HUES64 (cell line): ENCODE measurements at regions not wholly inside any gene's neighbourhood (a gene's known extent, or its start where the extent isn't known, plus 50 kb on each side); places are given as distances from the start of the nearest gene placed in this dataset.

Experiments used
- H3K27ac ChIP-seq: 2 replicates; pipeline ENCODE4 v1.7.0; 2013; ENCODE audit warnings: low read depth, low read length, inconsistent platforms
- H3K27me3 ChIP-seq: 2 replicates; pipeline ENCODE4 v1.6.1; 2013; ENCODE audit warnings: mild to moderate bottlenecking, low read length; ENCODE audit not compliant: insufficient read depth
- H3K36me3 ChIP-seq: 2 replicates; pipeline ENCODE4 v1.6.1; 2013; ENCODE audit warnings: mild to moderate bottlenecking, low read length; ENCODE audit not compliant: insufficient read depth
- H3K4me1 ChIP-seq: 2 replicates; pipeline ENCODE4 v1.6.1; 2013; ENCODE audit warnings: mild to moderate bottlenecking, low read length, moderate library complexity; ENCODE audit not compliant: insufficient read depth
- H3K4me3 ChIP-seq: 2 replicates; pipeline ENCODE4 v1.5.1; 2013; ENCODE audit warnings: mild to moderate bottlenecking, low read length, moderate library complexity
- H3K9ac ChIP-seq: 2 replicates; pipeline ENCODE4 v1.6.1; 2013; ENCODE audit warnings: mild to moderate bottlenecking, low read depth, low read length
- H3K9me3 ChIP-seq: 2 replicates; pipeline ENCODE4 v1.6.1; 2013; ENCODE audit warnings: low read depth, low read length; ENCODE audit not compliant: insufficient read depth
- WGBS: fragments of 150-250, 120-280 bp; methylation state at CpG from one replicate; pipeline ENCODE4 v1.1.7; 2013; ENCODE audit warnings: missing lambda C conversion rate; 5-methylcytosine and 5-hydroxymethylcytosine counted together

GRCh38 chr9:134557331-134557730 is 84.3 kb upstream of the COL5A1 start:
- Histone ChIP-seq H3K9me3 (no peaks in the 10 kb centered on the region), H3K4me1 (no peaks in the 10 kb centered on the region), H3K27me3 (no peaks in the 10 kb centered on the region), H3K27ac (no peak overlapping the region), H3K4me3 (no peak overlapping the region), H3K9ac (no peak overlapping the region), H3K36me3 (no peaks in the 10 kb centered on the region)
- 96% methylated on average over 18 of the region's 18 CpGs for WGBS

GRCh38 chr9:134558124-134558905 is 83.3 kb upstream of the COL5A1 start:
- Histone ChIP-seq H3K27me3 (no peaks in the 10 kb centered on the region), H3K4me3 (no peak overlapping the region), H3K4me1 (no peaks in the 10 kb centered on the region), H3K9me3 (no peaks in the 10 kb centered on the region), H3K36me3 (no peaks in the 10 kb centered on the region), H3K9ac (no peak overlapping the region), H3K27ac (no peak overlapping the region)
- 94% methylated on average over 19 of the region's 19 CpGs for WGBS

DNA sequence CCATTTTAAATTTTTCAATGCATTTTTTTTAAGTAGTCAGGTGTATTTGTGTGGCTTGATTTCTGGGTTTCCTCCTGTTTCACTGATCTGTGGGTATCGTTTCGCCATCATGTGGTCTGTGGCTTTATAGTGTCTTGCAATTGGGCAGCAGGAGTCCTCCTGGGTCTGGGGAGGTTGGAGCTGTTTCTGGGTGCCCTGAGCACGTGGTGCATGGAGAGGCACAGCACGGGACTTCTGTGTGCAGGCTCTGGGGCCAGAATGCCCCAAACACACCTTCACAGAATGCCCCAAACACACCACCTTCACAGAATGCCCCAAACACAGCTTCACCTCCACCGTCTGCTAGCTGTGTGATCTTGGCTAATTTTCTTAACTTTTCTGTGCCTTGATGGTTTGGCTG is 82.6 kb upstream of the COL5A1 start:
- no peaks in the 10 kb centered on the region for H3K36me3 ChIP-seq
- 86% methylated on average over 5 of the region's 5 CpGs for WGBS
- no peak overlapping the region for H3K4me3 ChIP-seq
- no peak overlapping the region for H3K9ac ChIP-seq
- H3K27ac ChIP-seq, result no peak overlapping the region
- H3K9me3 ChIP-seq, result peaks cover 3% of the 10 kb centered on the region; the same call in 1 of the 2 replicates
- no peaks in the 10 kb centered on the region for H3K4me1 ChIP-seq
- H3K27me3 ChIP-seq, result no peaks in the 10 kb centered on the region

GRCh38 chr9:134560206-134560605 is 81.4 kb upstream of the COL5A1 start:
- 91% methylated on average over 5 of the region's 5 CpGs for WGBS
- no peak overlapping the region for H3K4me3 ChIP-seq
- peaks cover 3% of the 10 kb centered on the region; the same call in 1 of the 2 replicates for H3K9me3 ChIP-seq
- H3K27me3 ChIP-seq, result no peaks in the 10 kb centered on the region
- H3K9ac ChIP-seq, result no peak overlapping the region
- no peak overlapping the region for H3K27ac ChIP-seq
- no peaks in the 10 kb centered on the region for H3K36me3 ChIP-seq
- no peaks in the 10 kb centered on the region for H3K4me1 ChIP-seq

DNA sequence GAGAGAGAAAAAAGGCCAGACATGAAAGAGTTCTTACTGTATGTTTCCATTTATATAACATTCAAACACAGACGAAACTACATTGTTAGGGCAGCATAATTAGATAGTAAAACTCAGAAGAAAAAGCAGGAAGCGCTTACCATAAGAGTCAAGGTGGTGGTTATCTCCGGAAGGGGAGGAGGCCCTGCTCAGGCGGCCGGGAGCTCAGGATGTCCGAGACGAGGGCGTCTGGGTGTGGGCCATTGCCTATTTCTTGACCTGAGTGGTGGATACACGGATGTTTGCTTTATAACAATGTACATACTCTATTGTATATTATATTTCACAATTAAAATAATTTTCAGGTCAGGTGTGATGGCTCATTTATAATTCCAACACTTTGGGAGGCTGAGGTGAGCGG is 80.9 kb upstream of the COL5A1 start:
- H3K27me3 ChIP-seq, result no peaks in the 10 kb centered on the region
- H3K36me3 ChIP-seq, result no peaks in the 10 kb centered on the region
- H3K9ac ChIP-seq, result no peak overlapping the region
- H3K9me3 ChIP-seq, result peaks cover 3% of the 10 kb centered on the region; the same call in 1 of the 2 replicates
- 95% methylated on average over 8 of the region's 10 CpGs for WGBS
- H3K4me1 ChIP-seq, result no peaks in the 10 kb centered on the region
- H3K27ac ChIP-seq, result no peak overlapping the region
- no peak overlapping the region for H3K4me3 ChIP-seq

GRCh38 chr9:134561427-134562145 is 80.0 kb upstream of the COL5A1 start:
- H3K4me3 ChIP-seq, result no peak overlapping the region
- 96% methylated on average over 12 of the region's 12 CpGs for whole genome bisulfite sequencing
- H3K27ac ChIP-seq, result no peak overlapping the region
- H3K9me3 ChIP-seq, result peaks cover 3% of the 10 kb centered on the region; the same call in 1 of the 2 replicates
- no peaks in the 10 kb centered on the region for H3K36me3 ChIP-seq
- H3K9ac ChIP-seq, result no peak overlapping the region
- no peaks in the 10 kb centered on the region for H3K27me3 ChIP-seq
- no peaks in the 10 kb centered on the region for H3K4me1 ChIP-seq

GRCh38 chr9:134562146-134562849 is 79.3 kb upstream of the COL5A1 start:
- Histone ChIP-seq H3K4me1 (no peaks in the 10 kb centered on the region), H3K36me3 (no peaks in the 10 kb centered on the region), H3K27me3 (no peaks in the 10 kb centered on the region), H3K9me3 (peaks cover 5% of the 10 kb centered on the region; the same call in 1 of the 2 replicates), H3K9ac (no peak overlapping the region), H3K4me3 (no peak overlapping the region), H3K27ac (no peak overlapping the region)
- WGBS, result 88% methylated on average over 5 of the region's 5 CpGs

GRCh38 chr9:134563397-134563796 is 78.2 kb upstream of the COL5A1 start:
- 92% methylated on average over 4 of the region's 4 CpGs for WGBS
- Histone ChIP-seq H3K27me3 (no peaks in the 10 kb centered on the region), H3K36me3 (no peaks in the 10 kb centered on the region)

DNA sequence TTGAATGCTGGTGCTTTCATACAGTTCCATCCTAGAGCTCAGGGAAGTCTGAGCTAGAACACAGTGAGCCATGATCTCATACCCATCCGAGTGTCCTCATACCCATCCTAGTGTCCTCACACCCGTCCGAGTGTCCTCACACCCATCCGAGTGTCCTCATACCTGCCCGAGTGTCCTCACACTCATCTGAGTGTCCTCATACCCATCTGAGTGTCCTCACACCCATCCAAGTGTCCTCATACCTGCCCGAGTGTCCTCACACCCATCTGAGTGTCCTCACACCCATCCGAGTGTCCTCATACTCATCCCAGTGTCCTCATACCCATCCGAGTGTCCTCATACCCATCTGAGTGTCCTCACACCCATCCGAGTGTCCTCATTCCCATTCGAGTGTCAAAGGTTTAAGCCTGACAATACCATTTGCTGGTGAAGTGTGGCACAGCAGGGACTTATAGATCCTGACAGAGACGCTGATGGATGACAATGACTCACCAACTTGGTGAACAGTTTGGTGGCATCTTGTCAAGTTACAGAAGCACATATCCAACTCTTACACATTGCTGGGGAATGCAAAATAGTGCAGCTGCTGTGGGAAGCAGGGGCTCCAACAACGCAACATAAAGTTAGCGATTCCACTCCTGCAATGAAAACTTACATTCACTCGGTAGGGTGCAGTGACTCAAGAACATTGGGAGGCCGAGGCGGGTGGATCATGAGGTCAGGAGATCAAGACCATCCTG is 77.0 kb upstream of the COL5A1 start:
- H3K27ac ChIP-seq, result no peak overlapping the region
- peaks cover 5% of the 10 kb centered on the region; the same call in 1 of the 2 replicates for H3K9me3 ChIP-seq
- WGBS, result 94% methylated on average over 16 of the region's 16 CpGs
- no peak overlapping the region for H3K9ac ChIP-seq
- no peak overlapping the region for H3K4me3 ChIP-seq
- H3K36me3 ChIP-seq, result no peaks in the 10 kb centered on the region
- no peaks in the 10 kb centered on the region for H3K27me3 ChIP-seq
- H3K4me1 ChIP-seq, result no peaks in the 10 kb centered on the region

More at GRCh38 chr9:134563397-134563796, 78.2 kb upstream of the COL5A1 start:
- Histone ChIP-seq H3K4me3 (no peak overlapping the region), H3K4me1 (no peaks in the 10 kb centered on the region), H3K27ac (no peak overlapping the region), H3K9ac (no peak overlapping the region), H3K9me3 (peaks cover 5% of the 10 kb centered on the region; the same call in 1 of the 2 replicates)

DNA sequence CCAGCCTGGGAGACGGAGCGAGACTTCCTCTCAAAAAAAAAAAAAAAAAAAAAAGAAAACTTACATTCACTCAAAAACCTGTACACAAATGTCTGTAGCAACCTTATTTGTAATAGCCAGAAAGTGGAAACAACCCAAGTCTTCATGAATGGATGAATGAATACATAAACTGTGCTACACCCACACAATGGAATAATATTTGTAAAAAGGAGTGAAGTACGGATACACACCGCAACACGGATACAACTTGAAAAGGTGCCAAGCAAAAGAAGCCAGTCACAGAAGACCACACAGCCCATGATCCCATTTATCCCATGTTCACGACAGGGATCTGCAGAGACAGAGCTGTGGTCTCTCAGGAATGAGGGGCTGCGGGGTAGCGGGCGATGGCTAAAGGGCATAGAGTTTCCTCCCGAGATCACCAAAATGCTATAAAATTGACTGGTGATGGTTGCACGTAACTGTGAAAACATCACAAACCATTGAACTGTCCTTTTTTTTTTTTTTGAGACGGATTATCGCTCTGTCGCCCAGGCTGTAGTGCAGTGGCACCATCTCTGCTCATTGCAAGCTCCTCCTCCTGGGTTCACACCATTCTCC is 76.2 kb upstream of the COL5A1 start:
- Histone ChIP-seq H3K36me3 (no peaks in the 10 kb centered on the region), H3K9me3 (peaks cover 5% of the 10 kb centered on the region; the same call in 1 of the 2 replicates), H3K27ac (no peak overlapping the region), H3K27me3 (no peaks in the 10 kb centered on the region), H3K4me3 (no peak overlapping the region), H3K4me1 (no peaks in the 10 kb centered on the region), H3K9ac (no peak overlapping the region)
- 95% methylated on average over 12 of the region's 14 CpGs for WGBS
